Stimulated activated memory B cell treated with anti-CD40 and anti-IgM and Interleukin-4, amounts not matched to agents 10 μg/mL and 1 μg/mL and 100 μg/mL, for 72 hours (primary cell): ENCODE measurements at regions not wholly inside any gene's neighbourhood (a gene's known extent, or its start where the extent isn't known, plus 50 kb on each side); places are given as distances from the start of the nearest gene placed in this dataset.

ENCODE experiments used
- ATAC-seq: fragments of 150-1000 bp; cut with Tn5 transposase; 2 replicates; pipeline ENCODE4 v1.10.0; 2021
- H3K27ac Mint-ChIP-seq: one replicate; pipeline ENCODE4 v1.8.0; 2022; ENCODE audit warnings: mild to moderate bottlenecking, mixed read lengths
- H3K27me3 Mint-ChIP-seq: one replicate; pipeline ENCODE4 v1.8.0; 2022; ENCODE audit warnings: mixed read lengths
- H3K36me3 Mint-ChIP-seq: one replicate; pipeline ENCODE4 v1.8.0; 2022; ENCODE audit warnings: mixed read lengths
- H3K4me1 Mint-ChIP-seq: one replicate; pipeline ENCODE4 v1.8.0; 2022; ENCODE audit warnings: mixed read lengths
- H3K4me3 Mint-ChIP-seq: one replicate; pipeline ENCODE4 v1.8.0; 2022; ENCODE audit warnings: mild to moderate bottlenecking, moderate library complexity, mixed read lengths
- H3K9me3 Mint-ChIP-seq: one replicate; pipeline ENCODE4 v1.8.0; 2022; ENCODE audit warnings: mixed read lengths

DNA sequence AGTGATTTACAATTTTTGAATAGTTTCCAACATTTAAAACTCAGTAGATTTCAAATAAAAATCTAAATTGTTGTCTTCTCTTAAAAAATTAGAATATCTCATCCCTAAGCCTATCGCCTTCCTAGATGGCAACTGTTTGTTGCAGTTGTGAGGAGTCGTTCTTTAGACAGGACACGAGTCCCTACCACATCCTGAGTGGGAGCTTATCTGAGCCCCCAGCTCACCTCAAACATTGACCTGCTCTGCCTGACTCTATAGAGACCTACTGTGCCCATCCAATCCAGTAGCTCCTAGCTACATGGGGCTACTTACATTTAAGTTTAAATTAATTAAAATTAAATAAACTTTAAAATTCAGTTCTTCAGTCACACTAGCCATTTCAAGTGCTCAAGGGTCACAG is 434.7 kb downstream of the FOXO1 start:
- no peak for ATAC-seq
- Mint-ChIP-seq H3K4me3 (no peak overlapping the region), H3K9me3 (no peaks in the 10 kb centered on the region), H3K36me3 (no peaks in the 10 kb centered on the region), H3K4me1 (no peaks in the 10 kb centered on the region), H3K27me3 (no peaks in the 10 kb centered on the region), H3K27ac (no peak overlapping the region)

DNA sequence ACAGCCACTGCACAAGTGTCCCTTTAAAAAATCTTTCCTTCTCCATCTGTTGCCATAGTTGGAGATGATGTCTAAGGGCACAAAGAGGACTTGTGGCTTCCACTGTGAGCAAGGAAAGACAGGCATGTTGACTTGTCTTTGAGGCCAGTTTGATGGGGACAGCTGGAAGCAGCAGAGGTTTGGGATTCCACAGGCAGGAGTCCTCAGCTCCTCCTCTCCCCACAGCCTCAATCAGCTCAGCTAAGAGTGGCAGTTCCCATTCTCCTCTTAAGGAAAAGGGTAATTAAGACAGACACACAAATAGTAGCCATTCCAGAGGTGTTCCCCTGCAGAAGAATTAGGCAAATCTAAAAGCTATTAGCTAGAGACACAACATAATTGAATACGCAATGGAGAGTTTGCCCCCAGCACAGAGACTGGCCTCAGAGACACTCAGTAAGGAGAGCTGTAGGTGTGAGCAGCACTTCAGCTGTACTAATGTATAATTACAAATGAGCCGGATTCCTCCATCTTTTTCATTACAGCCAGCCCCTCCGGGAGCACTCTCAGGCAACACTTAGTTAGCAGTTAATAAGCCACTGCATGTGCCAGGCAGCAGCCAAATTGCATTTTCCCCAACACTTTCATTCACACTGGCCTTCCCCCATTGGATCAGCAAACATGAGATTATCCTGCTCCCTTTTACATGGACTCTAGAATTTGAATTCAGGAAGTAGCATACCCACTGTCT is 434.0 kb downstream of the FOXO1 start:
- no peaks in the 10 kb centered on the region for H3K4me1 Mint-ChIP-seq
- no peaks in the 10 kb centered on the region for H3K36me3 Mint-ChIP-seq
- ATAC-seq: no peak
- H3K4me3 Mint-ChIP-seq: no peak overlapping the region
- H3K27ac Mint-ChIP-seq: no peak overlapping the region
- no peaks in the 10 kb centered on the region for H3K27me3 Mint-ChIP-seq
- no peaks in the 10 kb centered on the region for H3K9me3 Mint-ChIP-seq

DNA sequence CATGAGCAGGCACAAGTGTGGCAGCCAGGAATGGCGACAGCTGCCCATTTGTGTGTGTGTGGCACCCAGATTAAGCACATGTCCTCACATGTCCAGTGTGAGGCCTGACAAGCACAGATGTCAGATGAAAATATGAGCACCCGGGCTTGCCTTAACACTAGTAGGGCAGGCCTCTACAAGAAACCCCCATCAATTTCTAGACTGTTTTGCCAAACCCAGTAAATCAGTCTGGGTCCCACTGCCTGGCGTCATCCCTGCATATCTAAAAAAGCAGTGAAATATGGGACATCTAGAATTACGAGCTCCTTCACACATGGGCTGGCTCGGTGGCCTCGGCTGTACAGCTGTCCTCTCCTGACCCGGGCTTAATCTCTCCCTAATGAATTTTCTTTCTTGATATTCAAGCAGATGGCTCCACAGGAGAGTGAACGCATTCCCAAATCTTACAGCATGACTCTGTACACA is 432.7 kb downstream of the FOXO1 start:
- Mint-ChIP-seq H3K27ac (peak overlapping the region; percentile 4), H3K36me3 (no peaks in the 10 kb centered on the region), H3K27me3 (no peaks in the 10 kb centered on the region), H3K9me3 (no peaks in the 10 kb centered on the region), H3K4me3 (no peak overlapping the region), H3K4me1 (no peaks in the 10 kb centered on the region)
- no peak for ATAC-seq

DNA sequence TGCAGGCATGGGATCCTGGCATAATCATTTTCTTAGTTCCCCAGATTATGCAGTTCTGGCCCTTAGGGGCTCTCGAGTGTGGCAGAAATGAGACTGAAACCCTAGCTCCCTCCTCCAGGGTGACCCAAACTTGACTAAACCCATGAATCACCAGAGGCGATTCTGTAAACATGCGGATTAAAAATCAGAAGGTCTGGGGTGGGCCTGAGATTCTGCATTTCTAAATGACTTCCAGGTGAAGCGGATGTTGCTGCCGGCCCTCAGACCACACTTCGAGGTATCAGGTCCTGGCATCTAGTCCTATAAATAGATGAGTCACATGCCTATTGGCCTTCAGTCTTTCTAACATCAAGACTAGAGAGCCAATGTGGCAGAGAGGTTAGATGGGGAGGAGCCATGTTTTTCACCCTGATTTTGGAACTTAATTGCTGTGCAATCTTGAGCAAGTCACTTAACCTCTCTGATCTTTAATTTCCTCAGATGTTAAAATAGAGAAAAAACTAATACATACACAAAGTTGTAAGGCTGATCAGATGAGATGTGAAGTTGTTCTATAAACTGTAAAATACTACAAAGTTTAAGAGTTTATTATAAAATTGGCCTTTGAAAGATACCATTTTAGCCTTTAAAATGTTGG is 431.2 kb downstream of the FOXO1 start:
- Mint-ChIP-seq H3K4me1 (no peaks in the 10 kb centered on the region), H3K36me3 (no peaks in the 10 kb centered on the region), H3K27ac (no peak overlapping the region), H3K4me3 (no peak overlapping the region), H3K9me3 (no peaks in the 10 kb centered on the region), H3K27me3 (no peaks in the 10 kb centered on the region)
- no peak for ATAC-seq

DNA sequence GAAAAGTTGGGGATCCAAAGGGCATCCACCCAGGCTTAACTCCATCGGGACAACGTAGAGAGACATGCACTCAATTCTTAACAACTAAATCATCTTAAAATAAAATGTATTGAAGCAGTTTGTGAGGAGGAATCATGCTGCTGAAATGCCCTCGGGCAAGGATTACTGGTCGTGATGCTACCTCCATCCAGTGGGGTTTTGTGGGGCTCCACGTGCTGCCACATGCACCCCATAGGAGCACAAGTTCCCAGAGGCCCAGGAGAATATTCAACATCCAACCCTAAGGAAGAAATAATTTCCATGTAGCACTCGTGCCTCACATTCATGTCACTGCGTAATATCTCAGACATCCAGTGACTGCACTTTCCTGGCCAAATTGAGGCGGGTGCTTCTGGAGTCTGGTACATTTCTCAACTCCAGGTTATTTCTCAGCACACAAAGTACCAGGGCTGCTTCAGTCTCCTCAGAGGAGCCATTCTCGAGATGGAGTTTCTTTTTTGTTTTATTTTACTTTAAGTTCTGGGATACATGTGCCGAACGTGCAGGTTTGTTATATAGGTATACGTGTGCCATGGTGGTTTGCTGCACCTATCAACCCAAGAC is 429.8 kb downstream of the FOXO1 start:
- Mint-ChIP-seq H3K4me3 (no peak overlapping the region), H3K27me3 (no peaks in the 10 kb centered on the region), H3K9me3 (no peaks in the 10 kb centered on the region), H3K36me3 (no peaks in the 10 kb centered on the region), H3K4me1 (no peaks in the 10 kb centered on the region), H3K27ac (no peak overlapping the region)
- no peak for ATAC-seq

DNA sequence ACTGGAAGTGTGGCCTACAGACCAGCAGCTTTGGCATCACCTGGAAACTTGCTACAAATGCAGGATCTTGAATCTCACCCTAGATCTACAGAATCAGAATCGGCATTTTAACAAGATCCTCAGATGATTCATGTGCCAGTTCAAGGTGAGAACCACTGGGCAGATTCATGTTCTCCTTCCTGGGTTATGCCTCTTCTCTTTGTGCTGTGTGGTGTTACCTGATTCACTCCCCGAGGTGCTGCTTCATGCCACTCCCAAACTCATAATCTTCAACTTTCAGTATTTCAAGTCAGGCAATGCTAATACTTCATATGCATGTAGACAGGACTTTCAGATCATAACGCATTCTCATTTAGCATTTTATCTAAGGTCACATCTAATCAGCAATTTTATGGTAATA is 427.7 kb downstream of the FOXO1 start:
- Mint-ChIP-seq H3K36me3 (no peaks in the 10 kb centered on the region), H3K27me3 (no peaks in the 10 kb centered on the region), H3K27ac (no peak overlapping the region), H3K4me1 (no peaks in the 10 kb centered on the region), H3K4me3 (no peak overlapping the region), H3K9me3 (no peaks in the 10 kb centered on the region)
- ATAC-seq: no peak

DNA sequence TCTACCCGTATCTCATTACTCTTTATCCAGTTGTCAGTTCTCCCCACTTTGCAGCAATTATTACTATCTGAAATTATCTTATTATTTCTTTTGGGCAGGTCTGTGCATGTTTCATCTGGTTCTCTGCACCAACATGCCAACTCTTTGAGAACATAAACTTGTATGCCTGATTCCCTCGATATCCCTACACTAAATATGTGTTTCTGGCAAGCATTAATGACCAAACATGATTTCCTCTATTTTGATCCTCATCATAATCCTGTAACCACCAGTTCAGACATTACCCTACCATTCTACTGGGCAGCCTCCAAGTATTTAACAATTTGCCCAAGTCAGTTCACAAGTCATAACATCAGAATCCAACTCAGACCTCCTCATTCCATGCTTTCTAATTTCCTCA is 426.1 kb downstream of the FOXO1 start:
- Mint-ChIP-seq H3K4me1 (peaks cover under 1% of the 10 kb centered on the region), H3K27ac (no peak overlapping the region), H3K27me3 (no peaks in the 10 kb centered on the region), H3K36me3 (no peaks in the 10 kb centered on the region), H3K9me3 (no peaks in the 10 kb centered on the region), H3K4me3 (no peak overlapping the region)
- no peak for ATAC-seq

DNA sequence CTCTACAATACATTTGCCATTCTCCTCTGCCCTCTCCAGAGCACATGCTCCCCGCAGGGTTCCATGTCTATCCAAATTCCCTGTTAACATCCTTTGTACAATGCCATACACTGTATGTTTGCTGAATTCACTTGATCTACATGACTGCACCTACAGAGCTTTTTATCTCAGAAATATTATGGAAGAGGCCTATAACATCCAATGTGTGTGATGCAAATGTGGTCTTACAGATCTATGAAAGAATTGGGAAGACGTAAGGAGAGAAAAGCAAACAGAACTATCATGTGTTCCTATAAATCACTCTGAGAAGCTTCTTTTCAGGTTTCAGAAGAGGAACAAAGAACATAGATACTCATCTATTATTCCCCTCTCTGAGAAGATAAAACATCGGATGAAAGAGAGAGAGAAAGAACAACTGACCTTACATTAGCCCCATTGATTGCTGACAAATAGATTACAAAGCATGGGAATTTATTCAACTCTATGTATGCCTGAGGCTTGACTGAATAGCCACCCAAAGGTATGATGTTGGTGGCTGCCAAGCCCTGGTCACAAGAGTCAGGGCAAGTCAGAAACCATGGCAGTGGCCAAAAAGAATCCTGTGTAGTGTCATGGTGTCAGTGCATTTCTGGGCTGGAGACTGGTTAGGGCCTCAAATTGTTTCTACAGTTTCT is 425.2 kb downstream of the FOXO1 start:
- Mint-ChIP-seq H3K4me3 (no peak overlapping the region), H3K27ac (no peak overlapping the region), H3K9me3 (no peaks in the 10 kb centered on the region), H3K27me3 (no peaks in the 10 kb centered on the region), H3K4me1 (peaks cover 10% of the 10 kb centered on the region), H3K36me3 (no peaks in the 10 kb centered on the region)
- ATAC-seq: no peak

DNA sequence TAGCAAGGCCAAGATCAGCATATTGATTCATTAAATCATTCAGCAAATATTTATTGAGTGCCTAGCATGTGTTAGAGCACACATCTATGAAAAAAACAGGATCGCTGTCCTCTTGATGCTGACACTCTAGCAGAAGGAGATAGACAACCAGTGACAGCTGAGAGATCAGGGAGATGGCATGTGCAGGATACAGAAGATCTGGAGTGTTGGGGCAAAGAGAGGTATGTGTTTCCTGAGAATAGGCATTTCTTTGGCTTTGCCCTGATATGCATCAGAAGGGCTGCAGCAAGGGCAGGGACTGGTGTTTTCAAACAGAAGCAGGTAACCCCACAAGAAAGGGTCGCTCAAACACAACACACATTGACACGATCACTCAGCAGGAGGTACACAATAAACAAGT is 423.4 kb downstream of the FOXO1 start:
- ATAC-seq: no peak
- Mint-ChIP-seq H3K27me3 (no peaks in the 10 kb centered on the region), H3K4me1 (peaks cover 20% of the 10 kb centered on the region), H3K36me3 (no peaks in the 10 kb centered on the region), H3K4me3 (no peak overlapping the region), H3K9me3 (peaks cover 3% of the 10 kb centered on the region), H3K27ac (no peak overlapping the region)

DNA sequence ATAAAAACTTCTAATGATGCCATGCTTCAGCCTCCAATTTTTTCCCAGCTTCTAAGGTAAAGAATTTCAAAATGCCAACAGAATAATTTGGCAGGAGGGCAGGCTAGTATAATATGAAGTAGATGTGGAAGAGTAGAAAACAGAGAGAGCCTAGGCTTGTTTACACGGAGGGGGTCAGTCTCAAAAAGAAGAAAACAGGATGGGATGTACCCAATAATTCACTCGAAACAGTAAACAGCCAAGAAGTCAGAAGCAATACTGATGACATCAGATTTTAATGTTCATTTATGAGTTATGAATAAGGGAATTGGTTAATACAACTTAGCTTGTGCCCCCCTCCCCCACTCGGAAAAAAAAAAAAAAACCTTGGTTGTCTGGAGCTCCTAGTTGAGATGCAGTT is 422.5 kb downstream of the FOXO1 start:
- H3K36me3 Mint-ChIP-seq: no peaks in the 10 kb centered on the region
- H3K27me3 Mint-ChIP-seq: no peaks in the 10 kb centered on the region
- H3K4me1 Mint-ChIP-seq: peaks cover 20% of the 10 kb centered on the region
- ATAC-seq: no peak
- H3K4me3 Mint-ChIP-seq: no peak overlapping the region
- peaks cover 8% of the 10 kb centered on the region for H3K9me3 Mint-ChIP-seq
- no peak overlapping the region for H3K27ac Mint-ChIP-seq

DNA sequence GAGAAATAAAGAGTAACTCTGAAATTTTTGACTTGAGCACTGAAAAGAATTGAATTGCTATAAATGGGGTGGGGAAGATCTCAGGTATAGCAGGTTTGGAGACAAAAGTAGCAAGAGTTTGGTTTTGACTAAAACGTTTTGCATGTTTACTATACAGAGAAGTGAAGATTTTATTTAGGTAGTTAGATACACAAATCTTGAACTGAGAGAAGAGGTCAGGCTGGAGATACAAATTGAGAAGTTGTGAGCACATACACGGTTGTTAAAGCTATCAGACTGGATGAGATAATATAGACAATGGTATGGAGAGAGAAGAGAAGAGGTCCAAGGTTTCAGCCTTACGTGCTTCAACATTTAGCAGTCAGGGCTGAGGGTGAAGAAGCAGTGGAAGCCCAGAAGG is 420.9 kb downstream of the FOXO1 start:
- peaks cover 20% of the 10 kb centered on the region for H3K4me1 Mint-ChIP-seq
- H3K27ac Mint-ChIP-seq: no peak overlapping the region
- no peaks in the 10 kb centered on the region for H3K36me3 Mint-ChIP-seq
- H3K9me3 Mint-ChIP-seq: peaks cover 11% of the 10 kb centered on the region
- ATAC-seq: no peak
- H3K4me3 Mint-ChIP-seq: no peak overlapping the region
- H3K27me3 Mint-ChIP-seq: no peaks in the 10 kb centered on the region

DNA sequence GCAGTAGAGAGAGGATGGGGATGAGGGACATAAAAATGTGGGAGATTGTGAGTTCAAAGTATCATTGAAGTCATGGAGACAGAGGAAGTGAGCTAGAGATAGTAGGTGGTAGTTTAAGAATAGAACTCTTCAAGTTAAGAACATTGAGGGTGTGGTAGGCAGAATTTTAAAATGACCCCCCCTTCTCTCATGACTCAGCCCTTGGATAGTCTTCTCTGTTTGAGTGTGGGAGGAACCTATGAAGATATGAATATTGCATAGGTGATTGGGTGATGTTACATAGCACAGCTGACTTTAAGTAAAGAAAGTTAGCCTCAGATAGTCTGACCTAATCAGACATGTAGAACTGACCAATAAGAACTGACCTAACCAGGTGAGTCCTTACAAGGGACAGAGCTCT is 418.6 kb downstream of the FOXO1 start:
- H3K4me3 Mint-ChIP-seq: no peak overlapping the region
- H3K36me3 Mint-ChIP-seq: no peaks in the 10 kb centered on the region
- peaks cover 29% of the 10 kb centered on the region for H3K4me1 Mint-ChIP-seq
- H3K9me3 Mint-ChIP-seq: peaks cover 11% of the 10 kb centered on the region
- H3K27me3 Mint-ChIP-seq: no peaks in the 10 kb centered on the region
- H3K27ac Mint-ChIP-seq: no peak overlapping the region
- no peak for ATAC-seq

DNA sequence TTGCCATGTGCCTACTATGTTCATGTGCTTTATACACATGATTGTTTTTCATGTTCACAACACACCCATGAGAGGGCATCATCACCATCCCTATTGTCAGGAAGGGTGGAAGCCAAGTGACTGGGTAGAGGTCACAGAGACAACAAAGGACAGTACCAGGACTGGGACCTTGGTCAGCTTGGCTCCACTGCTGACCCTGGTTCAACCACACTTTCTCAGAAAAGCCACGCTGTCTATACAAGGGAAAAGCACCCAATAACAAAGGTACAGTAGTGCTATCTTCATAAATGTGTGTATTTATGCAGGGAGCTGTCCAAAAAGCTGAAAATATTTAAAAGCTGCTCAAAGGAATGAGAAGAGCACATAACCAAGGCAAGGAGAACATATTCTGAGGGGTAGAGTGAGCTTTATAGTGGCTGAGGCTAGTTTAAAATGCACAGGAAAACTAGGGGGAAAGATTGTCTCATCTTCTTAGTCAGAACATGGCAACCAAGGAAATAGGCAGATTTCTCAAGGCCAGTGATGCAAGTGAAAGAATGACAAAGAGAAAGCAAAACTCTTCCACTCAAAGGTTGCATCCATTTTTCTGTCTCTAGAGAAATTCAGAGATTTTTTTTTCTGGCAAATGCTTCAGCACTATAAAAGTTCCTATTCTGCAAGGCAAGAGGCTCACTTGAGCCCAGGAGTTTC is 415.0 kb downstream of the FOXO1 start:
- peaks cover 11% of the 10 kb centered on the region for H3K9me3 Mint-ChIP-seq
- no peak overlapping the region for H3K4me3 Mint-ChIP-seq
- ATAC-seq: peak; percentile 72
- H3K27me3 Mint-ChIP-seq: no peaks in the 10 kb centered on the region
- peak overlapping the region; percentile 44 for H3K27ac Mint-ChIP-seq
- H3K36me3 Mint-ChIP-seq: no peaks in the 10 kb centered on the region
- peaks cover 27% of the 10 kb centered on the region for H3K4me1 Mint-ChIP-seq

DNA sequence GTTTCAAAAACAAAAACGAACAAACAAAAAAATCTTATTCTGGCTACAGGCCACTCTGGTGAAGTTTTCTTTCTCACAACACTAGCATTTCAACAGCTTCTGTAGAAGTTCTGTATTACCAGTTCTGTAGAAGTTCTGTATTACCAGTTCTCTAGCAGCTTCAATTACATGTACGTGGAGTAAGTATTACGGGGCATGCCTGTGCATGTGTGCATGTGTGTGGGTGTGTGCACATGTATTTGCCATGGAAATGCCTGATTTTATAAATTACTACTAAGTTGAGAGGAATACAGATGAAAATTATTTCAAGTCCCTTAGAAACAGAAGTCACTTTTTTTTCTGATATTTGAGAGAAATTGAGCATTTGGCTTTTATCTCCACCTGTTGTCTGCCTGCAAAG is 414.2 kb downstream of the FOXO1 start:
- Mint-ChIP-seq H3K4me1 (peaks cover 26% of the 10 kb centered on the region), H3K9me3 (peaks cover 11% of the 10 kb centered on the region), H3K4me3 (no peak overlapping the region), H3K36me3 (no peaks in the 10 kb centered on the region), H3K27me3 (no peaks in the 10 kb centered on the region), H3K27ac (no peak overlapping the region)
- no peak for ATAC-seq

DNA sequence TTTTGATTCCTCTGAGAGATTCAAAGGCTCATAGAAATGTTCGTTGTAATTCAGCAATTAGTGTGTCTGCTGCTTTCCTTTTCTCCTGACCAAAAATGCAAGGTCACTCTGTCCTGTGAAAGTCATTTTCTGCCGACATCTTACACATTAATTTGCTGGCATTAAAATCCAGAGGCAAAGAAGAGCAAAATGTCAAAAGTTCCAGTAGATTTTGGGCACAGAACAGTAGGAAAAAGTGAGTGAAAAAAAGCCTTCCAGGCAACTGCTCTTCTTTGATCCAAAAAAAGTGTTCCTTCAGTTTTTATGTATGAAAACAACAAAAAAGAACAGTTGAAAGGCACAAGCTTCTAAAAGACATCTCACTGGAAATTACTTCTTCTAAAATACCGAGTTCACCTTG is 413.8 kb downstream of the FOXO1 start:
- Mint-ChIP-seq H3K4me1 (peaks cover 23% of the 10 kb centered on the region), H3K27me3 (no peaks in the 10 kb centered on the region), H3K4me3 (no peak overlapping the region), H3K36me3 (no peaks in the 10 kb centered on the region), H3K27ac (no peak overlapping the region), H3K9me3 (peaks cover 10% of the 10 kb centered on the region)
- ATAC-seq: no peak
